Activated effector memory CD4-positive, alpha-beta T cell treated with Interleukin-2 at 50 U/mL for 16 hours (primary cell): ENCODE measurements at regions not wholly inside any gene's neighbourhood (a gene's known extent, or its start where the extent isn't known, plus 50 kb on each side); places are given as distances from the start of the nearest gene placed in this dataset.

Source experiments
- DNase-seq: peaks from one replicate; pipeline ENCODE4 v3.0.0-alpha.2; 2020

DNA sequence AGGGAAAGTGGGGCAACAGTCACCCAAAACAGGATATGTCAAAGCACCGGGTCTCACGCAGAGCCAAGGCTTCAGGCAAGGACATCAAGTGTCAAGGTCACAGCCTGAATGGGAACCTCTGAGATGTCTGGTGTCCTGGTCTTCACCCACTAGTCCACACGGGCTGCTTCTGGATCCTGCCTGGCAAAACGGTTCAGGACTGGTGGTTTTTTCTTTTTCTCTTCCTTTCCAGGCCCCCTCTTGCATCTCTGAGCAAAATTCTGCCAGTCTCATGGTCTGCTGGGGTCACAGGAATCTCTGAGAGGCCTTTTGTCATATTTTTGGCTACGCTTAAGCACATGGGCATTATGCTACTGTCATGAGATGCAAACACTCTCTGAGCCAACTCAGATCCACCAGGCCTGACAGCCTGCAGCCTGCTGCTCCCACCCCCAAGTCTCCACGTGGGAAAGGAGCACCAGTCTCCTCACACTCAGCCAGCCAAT lies 518.2 kb upstream of the ZEB2 start:
- no peak for DNase-seq

- no peak for DNase-seq
Observed at GRCh38 chr2:145036421-145037011, 516.6 kb upstream of the ZEB2 start.

DNA sequence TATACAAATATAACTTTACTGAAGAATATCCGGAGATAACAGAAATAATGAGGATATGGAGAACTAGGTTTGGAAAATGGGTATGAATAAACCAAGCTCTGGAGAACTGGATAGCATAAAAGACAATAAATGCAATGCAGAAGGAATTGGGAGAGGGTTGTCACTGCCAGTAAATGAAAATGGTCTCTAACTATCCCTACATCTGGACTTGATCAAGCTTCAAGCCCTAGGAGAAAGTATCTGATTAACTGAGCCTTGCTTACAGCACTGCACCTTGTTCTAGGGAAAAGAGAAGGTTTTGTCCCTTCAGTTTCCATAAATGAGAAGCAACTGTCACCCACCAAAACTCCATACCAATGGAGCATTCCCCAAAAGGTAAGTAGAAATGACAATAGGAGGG lies 514.6 kb upstream of the ZEB2 start:
- no peak for DNase-seq

- no peak for DNase-seq
Observed at GRCh38 chr2:145033438-145033837, 513.5 kb upstream of the ZEB2 start.

GRCh38 chr2:145032791-145033190 lies 512.9 kb upstream of the ZEB2 start:
- no peak for DNase-seq

DNA sequence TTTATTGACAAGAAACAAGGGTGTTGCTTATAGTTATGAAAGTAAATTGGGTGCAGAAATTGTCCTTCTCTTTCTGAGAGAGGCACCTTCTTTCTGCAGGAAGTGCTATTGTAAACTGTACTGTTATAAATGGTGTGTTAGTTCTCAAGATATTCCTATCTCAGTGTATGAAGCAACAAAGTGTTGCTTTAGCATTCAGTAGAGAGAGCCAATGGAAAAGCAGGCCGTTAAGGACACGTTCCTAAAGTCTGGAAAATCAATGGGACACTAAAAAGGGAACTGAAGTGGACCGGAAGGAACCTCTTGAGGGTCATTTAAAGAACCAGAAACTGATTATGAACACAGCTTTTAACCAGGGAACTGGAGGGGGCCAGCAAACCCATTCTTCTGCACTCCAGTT lies 510.0 kb upstream of the ZEB2 start:
- DNase-seq, result no peak

GRCh38 chr2:145029081-145029480 lies 509.2 kb upstream of the ZEB2 start:
- no peak for DNase-seq

DNA sequence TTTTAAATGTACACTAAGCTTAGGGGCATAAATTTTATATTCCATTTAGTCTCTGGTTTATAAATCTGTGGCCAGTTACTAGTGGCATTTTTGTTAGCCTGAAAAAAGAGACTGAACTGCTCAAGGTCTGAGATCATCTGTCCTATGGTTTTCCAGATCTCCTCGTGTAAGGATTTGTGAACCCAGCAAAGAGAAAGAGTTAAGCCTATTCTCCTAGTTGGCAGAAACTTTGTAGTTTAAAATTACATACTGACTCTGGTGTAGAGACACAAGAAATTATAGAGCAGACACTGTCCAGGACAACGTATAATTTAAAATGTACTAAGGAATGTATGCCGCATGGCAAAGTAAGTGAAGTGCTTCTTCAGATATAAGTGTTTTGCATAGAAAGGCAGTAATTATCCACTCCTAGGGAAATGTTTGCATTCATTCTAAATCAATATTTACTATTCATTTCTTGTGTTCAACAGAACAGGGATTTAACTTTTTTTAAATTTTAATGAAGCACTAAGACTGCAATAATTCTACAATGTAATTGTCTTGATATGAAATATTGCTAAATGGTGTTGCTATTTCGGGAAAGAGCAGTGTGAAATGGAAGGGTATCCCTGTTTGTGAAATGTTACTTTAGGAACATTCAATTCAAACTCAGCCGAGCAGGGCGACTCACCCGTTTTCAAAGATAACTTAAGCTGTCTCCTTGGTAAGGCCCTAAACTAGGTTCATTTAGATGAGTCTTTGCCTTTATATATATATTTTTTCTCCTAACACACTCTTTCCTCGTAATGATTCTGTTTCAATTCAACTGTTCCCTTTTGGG lies 508.4 kb upstream of the ZEB2 start:
- DNase-seq, result no peak

- no peak for DNase-seq
Observed at GRCh38 chr2:145026456-145027455, 506.8 kb upstream of the ZEB2 start.

DNA sequence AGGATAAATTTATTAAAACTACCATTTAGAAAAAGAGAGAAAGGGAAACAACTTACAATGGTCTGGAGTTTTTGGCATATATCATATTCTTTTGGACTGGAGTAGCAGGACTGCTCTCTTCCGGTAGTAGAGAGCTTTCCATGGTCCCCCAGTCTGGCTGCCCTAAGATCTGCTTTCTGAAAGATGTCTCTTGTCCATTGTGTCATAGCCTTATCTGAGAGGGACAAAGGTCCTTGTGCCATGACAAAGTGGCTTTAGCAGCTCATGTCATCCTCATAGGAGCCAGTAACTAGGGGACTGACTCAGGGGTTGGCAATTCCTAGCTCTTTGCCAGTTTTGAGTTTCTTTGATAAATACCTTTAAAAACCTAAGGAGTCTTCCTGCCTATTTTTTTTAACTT lies 505.5 kb upstream of the ZEB2 start:
- no peak for DNase-seq

GRCh38 chr2:145023334-145023934 lies 503.5 kb upstream of the ZEB2 start:
- DNase-seq, result no peak

- DNase-seq, result no peak
Observed at GRCh38 chr2:145022666-145023333, 502.9 kb upstream of the ZEB2 start.

- DNase-seq, result no peak
Observed at GRCh38 chr2:145021962-145022665, 502.2 kb upstream of the ZEB2 start.

DNA sequence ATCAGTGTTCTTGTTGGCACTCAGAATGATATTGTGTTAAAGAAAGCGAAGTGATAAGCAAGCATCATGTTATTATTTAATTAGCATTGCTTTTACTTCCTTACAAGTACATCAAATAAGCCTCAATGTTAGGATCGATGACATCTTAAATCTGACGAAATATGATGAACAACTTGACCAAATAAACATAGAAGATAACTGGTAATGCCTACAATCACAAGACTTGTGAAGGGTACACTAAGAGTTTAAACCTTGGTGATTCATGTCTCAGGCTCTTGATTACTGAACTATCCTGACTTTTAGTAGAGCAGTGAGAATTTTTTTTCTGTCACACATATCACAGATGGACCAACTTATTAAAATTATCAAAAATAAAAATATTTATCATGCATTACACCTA lies 500.8 kb upstream of the ZEB2 start:
- no peak for DNase-seq

DNA sequence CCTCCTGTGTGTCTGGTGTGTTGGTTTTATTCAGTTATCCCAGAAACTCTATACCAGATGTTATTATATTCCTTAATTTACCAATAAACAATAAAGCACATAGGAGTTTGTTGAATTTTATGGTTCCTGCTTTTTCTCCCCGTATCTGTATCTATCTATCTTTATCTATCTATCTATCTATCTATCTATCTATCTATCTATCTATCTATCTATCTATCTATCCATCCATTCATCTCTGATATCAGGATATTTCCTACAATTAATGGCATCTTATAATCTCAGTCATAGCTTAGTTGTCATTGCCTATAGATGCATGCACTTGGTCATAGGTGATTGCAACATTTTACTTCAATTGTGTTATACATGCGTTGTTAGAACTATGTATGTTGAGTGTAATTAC lies 500.2 kb upstream of the ZEB2 start:
- no peak for DNase-seq

- no peak for DNase-seq
Observed at GRCh38 chr2:145018502-145018901, 498.6 kb upstream of the ZEB2 start.

- no peak for DNase-seq
Observed at GRCh38 chr2:145017149-145017548, 497.2 kb upstream of the ZEB2 start.

DNA sequence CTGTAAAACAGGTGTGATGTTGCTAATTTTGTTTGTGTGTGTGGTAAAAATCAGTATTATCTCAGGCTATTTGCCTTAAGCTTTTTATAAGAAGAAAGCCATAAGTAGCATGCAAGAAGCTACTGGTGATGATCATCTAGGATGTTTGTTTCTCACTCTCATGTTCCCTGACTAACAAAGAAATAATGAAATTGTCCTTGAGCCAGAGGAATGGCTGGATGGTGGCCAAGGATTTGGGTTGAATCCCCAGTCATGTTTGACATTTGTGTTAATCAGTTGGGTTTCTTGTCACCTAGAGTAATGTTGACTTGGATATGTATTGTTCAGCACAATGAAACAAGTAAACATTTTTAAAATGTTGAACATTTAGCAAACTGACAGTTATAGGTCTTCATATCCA lies 496.8 kb upstream of the ZEB2 start:
- no peak for DNase-seq

- DNase-seq, result no peak
Observed at GRCh38 chr2:145015561-145015960, 495.6 kb upstream of the ZEB2 start.

GRCh38 chr2:145012806-145013205 lies 492.9 kb upstream of the ZEB2 start:
- no peak for DNase-seq

GRCh38 chr2:145012214-145012670 lies 492.3 kb upstream of the ZEB2 start:
- DNase-seq, result no peak

GRCh38 chr2:145010635-145011034 lies 490.7 kb upstream of the ZEB2 start:
- no peak for DNase-seq
